H9 (cell line): ENCODE measurements at regions not wholly inside any gene's neighbourhood (a gene's known extent, or its start where the extent isn't known, plus 50 kb on each side); places are given as distances from the start of the nearest gene placed in this dataset.

Source experiments
- DNase-seq: peaks from one replicate; pipeline ENCODE4 v3.0.0-alpha.2; 2017
- H2AFZ ChIP-seq: one replicate; pipeline ENCODE4 v1.6.1; 2013; ENCODE audit warnings: mild to moderate bottlenecking, low read length, control low read depth, moderate library complexity
- H2AK5ac ChIP-seq: 2 replicates; pipeline ENCODE4 v1.6.1; 2013; ENCODE audit warnings: low read length, control low read depth, mixed read lengths; ENCODE audit not compliant: insufficient read length
- H2BK120ac ChIP-seq: one replicate; pipeline ENCODE4 v1.6.1; 2013; ENCODE audit warnings: low read depth, mild to moderate bottlenecking, low read length, control low read depth, inconsistent platforms; ENCODE audit not compliant: poor library complexity, severe bottlenecking
- H2BK12ac ChIP-seq: 2 replicates; pipeline ENCODE4 v1.6.1; 2013; ENCODE audit warnings: low read length, control low read depth, mixed read lengths, low read depth; ENCODE audit not compliant: insufficient read length
- H2BK15ac ChIP-seq: 2 replicates; pipeline ENCODE4 v1.6.1; 2013; ENCODE audit warnings: low read depth, low read length, control low read depth
- H2BK20ac ChIP-seq: one replicate; pipeline ENCODE4 v1.6.1; 2013; ENCODE audit warnings: low read depth, mild to moderate bottlenecking, low read length, control low read depth, inconsistent platforms; ENCODE audit not compliant: poor library complexity, severe bottlenecking
- H2BK5ac ChIP-seq: 2 replicates; pipeline ENCODE4 v1.6.1; 2013; ENCODE audit warnings: low read length, control low read depth, mixed read lengths; ENCODE audit not compliant: insufficient read length
- H3K14ac ChIP-seq: 2 replicates; pipeline ENCODE4 v1.6.1; 2013; ENCODE audit warnings: low read length, control low read depth; ENCODE audit not compliant: insufficient read depth
- H3K18ac ChIP-seq: 2 replicates; pipeline ENCODE4 v1.6.1; 2013; ENCODE audit warnings: low read depth, mild to moderate bottlenecking, mixed read lengths, low read length, control low read depth; ENCODE audit not compliant: insufficient read length
- H3K23ac ChIP-seq: 2 replicates; pipeline ENCODE4 v1.6.1; 2013; ENCODE audit warnings: low read length, control low read depth, mixed read lengths, low read depth; ENCODE audit not compliant: insufficient read length
- H3K23me2 ChIP-seq: 2 replicates; pipeline ENCODE4 v1.6.1; 2013; ENCODE audit warnings: low read depth, mild to moderate bottlenecking, mixed read lengths, low read length, control low read depth; ENCODE audit not compliant: insufficient read length, poor library complexity, severe bottlenecking
- H3K27ac ChIP-seq: 2 replicates; pipeline ENCODE4 v1.5.1; 2013; ENCODE audit warnings: low read length, control low read depth, mixed read lengths, low read depth; ENCODE audit not compliant: insufficient read length
- H3K27me3 ChIP-seq: 2 replicates; pipeline ENCODE4 v1.6.1; 2013; ENCODE audit warnings: low read length, control low read depth, inconsistent platforms; ENCODE audit not compliant: insufficient read depth
- H3K4ac ChIP-seq: 2 replicates; pipeline ENCODE4 v1.6.1; 2013; ENCODE audit warnings: low read depth, mild to moderate bottlenecking, control low read depth, inconsistent platforms, low read length, moderate library complexity
- H3K4me1 ChIP-seq: 2 replicates; pipeline ENCODE4 v1.6.1; 2013; ENCODE audit warnings: low read length, control low read depth, inconsistent platforms; ENCODE audit not compliant: insufficient read depth
- H3K4me2 ChIP-seq: 2 replicates; pipeline ENCODE4 v1.6.1; 2013; ENCODE audit warnings: low read length, control low read depth, mixed read lengths; ENCODE audit not compliant: insufficient read length, insufficient read depth
- H3K56ac ChIP-seq: 2 replicates; pipeline ENCODE4 v1.6.1; 2013; ENCODE audit warnings: low read depth, mild to moderate bottlenecking, mixed read lengths, low read length, control low read depth; ENCODE audit not compliant: insufficient read length
- H3K79me1 ChIP-seq: 2 replicates; pipeline ENCODE4 v1.6.1; 2013; ENCODE audit warnings: low read depth, mild to moderate bottlenecking, moderate library complexity, low read length, control low read depth, inconsistent platforms; ENCODE audit not compliant: insufficient read depth, poor library complexity, severe bottlenecking
- H3K79me2 ChIP-seq: 2 replicates; pipeline ENCODE4 v1.6.1; 2013; ENCODE audit warnings: low read length, control low read depth, inconsistent platforms; ENCODE audit not compliant: insufficient read depth
- H3K9ac ChIP-seq: 2 replicates; pipeline ENCODE4 v1.6.1; 2013; ENCODE audit warnings: low read length, control low read depth, mixed read lengths; ENCODE audit not compliant: insufficient read length; ENCODE audit errors: extremely low read depth
- H3K9me3 ChIP-seq: one replicate; pipeline ENCODE4 v1.6.1; 2013; ENCODE audit warnings: low read depth, low read length, inconsistent platforms; ENCODE audit not compliant: control insufficient read depth
- H3T11ph ChIP-seq: one replicate; pipeline ENCODE4 v1.6.1; 2013; ENCODE audit warnings: mild to moderate bottlenecking, low read length, control low read depth, inconsistent platforms
- H4K20me1 ChIP-seq: one replicate; pipeline ENCODE4 v1.6.1; 2013; ENCODE audit not compliant: control insufficient read depth, insufficient read length, insufficient read depth
- H4K5ac ChIP-seq: 2 replicates; pipeline ENCODE4 v1.6.1; 2013; ENCODE audit warnings: low read depth, mild to moderate bottlenecking, mixed read lengths, low read length, control low read depth; ENCODE audit not compliant: insufficient read length
- H4K8ac ChIP-seq: replicated peaks from 2 replicates; pipeline ENCODE4 v1.6.1; 2013; ENCODE audit warnings: low read length, control low read depth, mixed read lengths, low read depth; ENCODE audit not compliant: insufficient read length
- H4K91ac ChIP-seq: 2 replicates; pipeline ENCODE4 v1.6.1; 2013; ENCODE audit warnings: low read depth, mild to moderate bottlenecking, moderate library complexity, mixed read lengths, low read length, control low read depth; ENCODE audit not compliant: insufficient read length
- H3K27ac Mint-ChIP-seq, 3 experiments: 2 replicates in 2 of 3; 3 replicates in 1 of 3; pipeline ENCODE4 v1.8.0; 2020 to 2021; ENCODE audit warnings: mixed read lengths in 3 of 3, mild to moderate bottlenecking in 1 of 3, moderate library complexity in 1 of 3
- H3K27me3 Mint-ChIP-seq: 2 replicates; pipeline ENCODE4 v1.8.0; 2021; ENCODE audit warnings: low read depth, mild to moderate bottlenecking, moderate library complexity, mixed read lengths
- H3K36me3 Mint-ChIP-seq, 3 experiments: 2 replicates in 2 of 3; 3 replicates in 1 of 3; pipeline ENCODE4 v1.8.0; 2020 to 2021; ENCODE audit warnings: low read depth in 3 of 3, mixed read lengths in 3 of 3; ENCODE audit not compliant: insufficient read depth in 1 of 3
- H3K4me1 Mint-ChIP-seq, 2 experiments: 2 replicates each; pipeline ENCODE4 v1.8.0; 2020; ENCODE audit warnings: mixed read lengths in 2 of 2
- H3K4me3 Mint-ChIP-seq, 2 experiments: 2 replicates in 1 of 2; 3 replicates in 1 of 2; pipeline ENCODE4 v1.8.0; 2020 to 2021; ENCODE audit warnings: mild to moderate bottlenecking in 2 of 2, mixed read lengths in 2 of 2, moderate library complexity in 1 of 2
- H3K9me3 Mint-ChIP-seq, 2 experiments: 2 replicates in 1 of 2; 3 replicates in 1 of 2; pipeline ENCODE4 v1.8.0; 2020; ENCODE audit warnings: mild to moderate bottlenecking in 2 of 2, mixed read lengths in 2 of 2, moderate library complexity in 1 of 2
- CTCF ChIP-seq: fragments of 200-600 bp; sonication (generic); conservative IDR thresholded peaks from 3 replicates; pipeline ENCODE4 v1.8.0; 2021; ENCODE audit warnings: antibody characterized with exemption, mild to moderate bottlenecking
- WGBS: extraction: QIAGEN DNeasy Blood & Tissue Kit; methylation state at CpG from one replicate; pipeline ENCODE4 v1.1.7; 2013; ENCODE audit warnings: missing lambda C conversion rate, low lambda C conversion rate, mixed read lengths; ENCODE audit not compliant: insufficient read length; ENCODE audit errors: extremely low coverage; 5-methylcytosine and 5-hydroxymethylcytosine counted together

- no peak overlapping the region for H3K4me3 Mint-ChIP-seq
- Histone ChIP-seq H2AK5ac (no peak overlapping the region), H3K4ac (no peak overlapping the region), H3K23me2 (no peaks in the 10 kb centered on the region), H3K9me3 (no peaks in the 10 kb centered on the region), H3K79me1 (no peaks in the 10 kb centered on the region), H3K56ac (no peak overlapping the region), H3K4me2 (no peak overlapping the region), H3K14ac (no peak overlapping the region), H3T11ph (no peak overlapping the region), H2BK12ac (no peak overlapping the region), H2BK20ac (no peak overlapping the region), H3K9ac (no peak overlapping the region), H3K27ac (no peak overlapping the region), H2AFZ (no peak overlapping the region), H4K5ac (no peak overlapping the region), H2BK5ac (no peak overlapping the region), H4K91ac (no peak overlapping the region), H3K23ac (no peak overlapping the region), H3K27me3 (no peaks in the 10 kb centered on the region), H3K4me1 (no peaks in the 10 kb centered on the region), H3K18ac (no peak overlapping the region), H2BK120ac (no peak overlapping the region), H2BK15ac (no peak overlapping the region), H3K79me2 (no peaks in the 10 kb centered on the region), H4K8ac (no peak overlapping the region), H4K20me1 (no peaks in the 10 kb centered on the region)
- H3K36me3 Mint-ChIP-seq: no peaks in the 10 kb centered on the region
- no CpG with 5 or more reads among the region's 3 CpGs for WGBS
- H3K4me1 Mint-ChIP-seq: no peaks in the 10 kb centered on the region
- no peak for TF ChIP-seq CTCF
- H3K27me3 Mint-ChIP-seq: no peaks in the 10 kb centered on the region
- H3K27ac Mint-ChIP-seq: no peak overlapping the region
- DNase-seq: no peak
- no peaks in the 10 kb centered on the region for H3K9me3 Mint-ChIP-seq
Observed at GRCh38 chr7:125375942-125376341, 446.3 kb upstream of the POT1 start.
